Right ventricle myocardium superior (tissue), 1 donor: ENCODE measurements at regions not wholly inside any gene's neighbourhood (a gene's known extent, or its start where the extent isn't known, plus 50 kb on each side); places are given as distances from the start of the nearest gene placed in this dataset.
"Not testable (repeated sequence)": the region's sequence is repeated elsewhere in the genome, so short reads cannot be mapped to it uniquely, and the experiment has no call there.

Source experiments
- ATAC-seq: fragments of 200-7000 bp; cut with Tn5 transposase; one replicate; pipeline ENCODE4 v1.9.1; 2020; ENCODE audit warnings: mild to moderate bottlenecking; ENCODE audit not compliant: poor library complexity
- DNase-seq: peaks from one replicate; pipeline ENCODE4 v3.0.0-alpha.2; 2020
- intact Hi-C: fragments of 100-400 bp; cut with DNase I; formaldehyde crosslinking; loops from one replicate; pipeline ENCODE4 v1.11.2; 2022
- donor health status: DM: no; HTN: yes; CAD: no; lungs with severe emphysema.

- no peak for ATAC-seq
- intact Hi-C loops: no loop called here
- no peak for DNase-seq
Observed at GRCh38 chr12:17286874-17287273, 680.9 kb upstream of the LMO3 start.

- ATAC-seq (no peak), DNase-seq (no peak)
- intact Hi-C loops: no loop called here
Observed at GRCh38 chr12:17284873-17285272, 678.9 kb upstream of the LMO3 start.

GRCh38 chr12:17283563-17283962 lies 677.6 kb upstream of the LMO3 start:
- ATAC-seq: no peak

GRCh38 chr12:17282169-17282568 lies 676.2 kb upstream of the LMO3 start:
- intact Hi-C loops, DNase-seq, ATAC-seq: not testable (repeated sequence)

More at GRCh38 chr12:17283563-17283962, 677.6 kb upstream of the LMO3 start:
- intact Hi-C loops: no loop called here
- DNase-seq: no peak

DNA sequence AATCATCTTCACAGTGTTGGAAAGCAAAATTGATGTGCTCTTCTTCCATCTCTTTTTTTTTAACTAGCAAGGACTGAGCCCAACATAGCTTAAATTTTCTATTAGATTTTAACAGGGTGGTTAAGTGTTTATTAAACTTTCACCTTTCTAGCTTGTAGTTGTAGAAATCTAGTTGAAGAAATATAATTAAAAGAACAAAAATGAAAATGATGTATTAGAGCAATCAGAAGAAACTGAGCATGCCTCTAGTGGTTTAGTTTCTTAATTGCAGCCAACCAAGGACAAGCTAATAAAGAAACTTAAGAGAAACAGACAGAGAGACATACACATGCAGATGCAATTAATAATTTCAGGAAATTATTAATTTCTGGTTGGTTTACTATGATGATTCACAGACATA lies 673.0 kb upstream of the LMO3 start:
- intact Hi-C loops: no loop called here
- no peak for DNase-seq

GRCh38 chr12:17276196-17276595 lies 670.2 kb upstream of the LMO3 start:
- ATAC-seq: no peak

More for the DNA sequence above, 673.0 kb upstream of the LMO3 start:
- no peak for ATAC-seq

DNA sequence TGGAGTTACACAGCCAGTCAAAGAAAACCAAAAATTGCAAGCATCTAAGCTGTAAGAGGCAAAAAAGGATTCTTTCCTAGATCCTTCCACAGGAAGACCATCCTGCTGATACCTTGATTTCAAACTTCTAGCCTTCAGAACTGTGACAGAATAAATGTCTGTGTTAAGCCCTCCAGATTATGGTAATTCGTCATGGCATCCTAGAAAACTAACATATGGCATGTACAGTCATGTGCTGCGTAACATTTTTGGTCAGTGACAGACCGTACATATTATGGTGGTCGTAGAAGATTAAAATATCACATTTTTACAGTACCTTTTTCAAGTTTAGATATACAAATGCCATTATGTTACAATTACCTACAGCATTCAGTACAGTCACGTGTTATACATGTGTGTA lies 660.9 kb upstream of the LMO3 start:
- ATAC-seq (no peak), DNase-seq (no peak)
- intact Hi-C loops: no loop called here

More at GRCh38 chr12:17276196-17276595, 670.2 kb upstream of the LMO3 start:
- no peak for DNase-seq
- intact Hi-C loops: no loop called here

GRCh38 chr12:17264603-17265002 lies 658.6 kb upstream of the LMO3 start:
- no peak for ATAC-seq
- no peak for DNase-seq
- intact Hi-C loops: no loop called here

- intact Hi-C loops: no loop called here
- ATAC-seq: no peak
Observed at GRCh38 chr12:17239874-17240273, 633.9 kb upstream of the LMO3 start.

DNA sequence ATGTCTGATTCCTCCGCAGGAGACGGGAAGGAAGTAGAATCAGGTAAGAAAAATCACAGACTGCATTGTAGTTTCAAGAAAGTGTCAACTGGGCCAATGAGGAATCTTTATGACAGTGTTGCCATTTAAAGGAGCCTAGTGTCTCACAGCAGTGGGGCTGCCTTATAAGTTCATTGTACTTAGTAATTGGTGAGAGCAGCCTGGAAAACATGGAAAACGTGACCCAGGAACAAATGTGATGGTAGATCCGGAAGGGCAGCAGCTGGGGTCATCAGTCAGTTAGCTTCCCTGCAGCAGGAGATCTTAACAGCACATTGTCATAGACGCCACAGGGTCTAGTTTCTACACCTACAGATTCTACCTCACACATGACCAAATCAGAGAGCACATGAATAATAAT lies 630.0 kb upstream of the LMO3 start:
- no peak for ATAC-seq
- DNase-seq: no peak
- intact Hi-C loops: no loop called here

More at GRCh38 chr12:17239874-17240273, 633.9 kb upstream of the LMO3 start:
- DNase-seq: no peak

DNA sequence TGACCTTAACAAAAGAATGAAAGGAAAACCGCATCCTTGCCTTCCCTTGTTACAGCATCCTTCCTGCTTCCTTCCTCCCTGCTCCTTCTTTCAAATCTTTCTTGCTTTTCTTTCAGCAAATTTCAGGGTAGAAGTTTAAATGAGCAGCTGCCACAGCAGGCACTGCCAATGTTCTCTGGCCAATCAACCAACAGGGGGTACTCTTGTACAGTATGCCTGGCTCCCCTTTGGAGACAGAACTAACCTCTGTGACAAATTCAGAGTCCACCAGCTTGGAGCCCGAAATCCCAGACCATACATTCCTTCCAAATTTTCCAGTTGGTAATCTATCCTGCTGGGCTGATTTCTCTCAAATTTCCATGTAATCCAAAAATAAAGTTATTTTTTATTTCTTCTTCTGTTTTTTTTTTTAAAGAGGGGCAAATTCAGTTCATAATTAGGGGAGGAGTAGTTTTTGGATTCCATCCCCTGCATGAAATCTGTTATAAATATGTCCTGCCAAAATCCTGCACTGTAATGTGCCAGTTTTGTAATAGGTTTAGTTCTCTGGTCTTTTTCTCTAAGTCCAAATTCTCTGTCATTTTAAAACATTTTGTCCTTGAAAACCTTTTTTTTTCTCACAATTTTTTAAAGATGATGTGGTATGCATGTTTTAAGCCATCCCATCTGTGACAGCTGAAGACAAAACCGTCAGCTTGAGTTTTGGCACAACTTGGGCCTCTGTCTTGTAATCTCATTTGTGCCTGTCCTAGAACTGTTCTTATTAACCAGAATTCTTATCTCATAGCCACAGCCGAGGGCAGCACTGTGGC lies 610.0 kb upstream of the LMO3 start:
- intact Hi-C loops: no loop called here
- no peak for DNase-seq

GRCh38 chr12:17214929-17215328 lies 609.0 kb upstream of the LMO3 start:
- no peak for ATAC-seq

More for the DNA sequence above, 610.0 kb upstream of the LMO3 start:
- no peak for ATAC-seq

GRCh38 chr12:17206553-17206952 lies 600.6 kb upstream of the LMO3 start:
- ATAC-seq (no peak), DNase-seq (no peak)
- intact Hi-C loops: no loop called here

More at GRCh38 chr12:17214929-17215328, 609.0 kb upstream of the LMO3 start:
- no peak for DNase-seq
- intact Hi-C loops: no loop called here

DNA sequence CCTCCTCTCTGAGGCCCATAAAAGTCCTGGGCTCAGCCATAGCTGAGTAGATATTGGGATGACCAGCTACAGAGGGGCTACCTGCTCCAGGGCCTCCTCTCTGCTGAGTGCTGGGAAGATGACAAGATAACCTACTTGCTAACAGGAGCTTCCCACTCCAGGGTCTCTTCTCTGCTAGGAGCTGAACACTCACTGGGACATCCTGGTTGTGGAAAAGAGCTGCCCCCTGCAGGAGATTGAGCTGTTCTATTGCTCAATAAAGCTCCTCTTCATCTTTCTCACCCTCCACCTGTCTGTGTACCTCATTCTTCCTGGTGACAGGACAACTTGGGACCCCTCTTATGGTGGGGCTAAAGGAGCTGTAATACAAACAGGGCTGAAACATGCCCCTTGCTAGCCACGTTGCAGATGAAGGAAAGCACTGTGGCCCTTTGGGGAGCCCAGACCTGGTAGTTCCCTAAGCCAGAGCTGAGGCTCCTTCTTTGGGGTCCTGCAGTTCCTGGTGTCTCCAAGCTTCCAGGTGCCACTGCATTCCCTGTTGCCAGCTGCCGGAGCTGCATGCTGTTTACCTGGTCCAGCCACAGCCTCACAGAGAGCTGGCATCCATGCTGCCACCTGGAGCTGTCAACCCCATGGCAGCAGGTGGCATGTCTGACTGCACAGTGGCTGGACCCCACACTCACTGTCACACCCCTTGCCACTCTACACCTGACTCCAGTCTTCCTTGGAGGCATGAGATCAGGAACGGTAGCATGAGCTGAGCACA lies 598.5 kb upstream of the LMO3 start:
- DNase-seq: no peak
- ATAC-seq: no peak
- intact Hi-C loops: no loop called here

DNA sequence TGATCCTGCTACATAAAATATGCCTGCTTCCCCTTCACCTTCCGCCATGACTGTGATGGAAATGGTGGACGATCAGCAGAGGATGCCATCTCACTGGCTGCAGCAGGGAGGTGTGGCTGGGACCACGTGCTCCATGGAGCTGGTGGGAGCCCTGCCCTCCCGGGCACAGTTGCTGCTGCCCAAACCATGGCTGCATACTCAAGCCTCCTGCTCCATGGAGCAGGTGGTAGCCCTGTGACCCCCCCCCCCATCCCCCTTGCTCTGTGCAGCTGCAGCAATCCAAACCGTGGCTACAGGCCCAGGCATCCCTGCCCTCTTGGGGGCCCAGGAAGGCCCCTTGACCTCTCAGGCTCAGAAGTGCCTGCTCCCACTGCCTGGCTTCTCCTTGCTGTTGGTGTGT lies 597.5 kb upstream of the LMO3 start:
- no peak for ATAC-seq
- DNase-seq: no peak
- intact Hi-C loops: no loop called here

DNA sequence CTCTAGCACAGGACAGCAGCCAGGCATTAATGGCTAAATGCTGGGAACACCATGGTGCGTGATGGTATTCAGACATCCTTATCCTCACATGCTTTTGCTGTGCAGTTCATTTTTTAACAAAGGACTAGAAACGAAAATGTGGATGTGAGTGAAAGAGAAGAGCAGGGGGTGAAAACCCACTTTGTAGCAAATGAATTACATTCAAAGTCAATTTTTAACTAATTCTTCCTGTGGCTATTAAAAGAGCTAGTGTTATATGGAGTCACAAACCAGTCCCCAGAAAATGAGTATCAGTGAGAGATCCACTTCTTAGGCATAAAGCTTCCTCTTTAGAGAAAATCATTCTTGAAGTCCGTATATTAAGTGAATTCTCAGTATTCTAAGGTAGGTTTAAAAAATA lies 592.0 kb upstream of the LMO3 start:
- intact Hi-C loops: no loop called here
- ATAC-seq: no peak

DNA sequence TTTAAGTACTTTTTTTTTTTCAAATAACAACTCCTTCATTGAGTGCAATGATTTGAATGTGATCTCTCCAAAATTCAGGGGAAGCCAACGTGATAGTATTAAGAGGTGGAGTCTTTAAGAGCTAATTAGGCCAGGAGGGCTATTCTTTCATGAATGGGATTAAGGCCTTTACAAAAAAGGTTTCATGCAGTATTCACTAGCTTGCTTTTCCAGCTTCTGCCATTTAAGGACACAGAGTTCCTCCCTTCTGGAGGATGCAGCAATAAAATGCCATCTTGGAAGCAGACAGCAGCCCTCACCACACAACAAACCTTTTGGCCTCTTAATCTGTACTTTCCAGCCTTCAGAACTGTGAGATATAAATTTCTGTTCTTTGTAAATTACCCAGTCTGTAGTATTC lies 586.8 kb upstream of the LMO3 start:
- no peak for ATAC-seq
- no peak for DNase-seq

More for the DNA sequence above, 592.0 kb upstream of the LMO3 start:
- no peak for DNase-seq

DNA sequence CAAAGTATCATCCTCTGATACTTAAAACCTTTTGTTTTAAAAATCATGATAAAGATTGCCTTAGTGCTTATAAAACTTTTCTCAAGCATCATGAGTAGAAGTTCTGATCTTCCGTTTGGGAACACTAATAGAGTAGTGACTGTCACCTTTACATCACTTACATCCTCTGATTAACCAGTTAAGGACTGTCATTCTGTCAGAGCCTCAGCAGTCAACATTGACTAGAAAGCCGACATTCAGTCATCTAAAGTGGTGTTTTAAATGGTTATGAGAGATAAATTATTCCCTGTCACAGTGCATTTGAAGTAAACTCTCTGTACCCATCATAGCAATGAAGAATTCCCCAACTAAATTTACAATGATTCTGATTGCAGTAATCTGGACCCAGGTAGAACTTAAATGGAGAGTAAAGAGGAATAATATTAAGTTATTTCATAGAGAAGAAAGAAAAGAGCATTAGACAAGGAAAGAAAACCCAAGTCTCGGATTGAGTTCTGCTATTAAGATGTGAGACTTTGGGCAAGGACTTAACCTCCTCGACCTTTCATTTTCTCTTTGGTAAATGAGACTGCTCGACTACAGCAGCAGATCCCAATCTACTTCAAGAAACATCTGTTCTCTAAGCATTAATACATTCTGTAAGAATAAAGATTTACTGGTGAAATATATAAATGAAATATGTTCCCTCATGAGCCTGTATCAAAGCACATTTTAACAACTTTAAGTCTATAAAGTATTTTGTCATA lies 563.9 kb upstream of the LMO3 start:
- ATAC-seq (no peak), DNase-seq (no peak)
- intact Hi-C loops: no loop called here

More for the DNA sequence above, 586.8 kb upstream of the LMO3 start:
- intact Hi-C loops: no loop called here
